ENCODE measurements at regions not wholly inside any gene's neighbourhood (a gene's known extent, or its start where the extent isn't known, plus 50 kb on each side); places are given as distances from the start of the nearest gene placed in this dataset.

GRCh38 chr2:234771980-234772732 is 179.7 kb upstream of the SH3BP4 start:
- TF ChIP-seq MAX (IDR thresholded peaks at IDR 0.05; ENCODE audit: low read depth, low read length) (no peak), ZNF24 (IDR thresholded peaks at IDR 0.05) (no peak), EZH2 (IDR thresholded peaks at IDR 0.05; ENCODE audit: borderline replicate concordance, control insufficient read depth, low read depth, low read length) (no peak), CTCF (IDR thresholded peaks at IDR 0.05 in 2 of 3, conservative IDR thresholded peaks at IDR 0.05 in 1 of 3; ENCODE audit: control insufficient read depth in 2 of 3, extremely low read depth in 1 of 3, insufficient read depth in 1 of 3, low read depth in 3 of 3, low read length in 3 of 3) (no peak), CHD2 (IDR thresholded peaks at IDR 0.05; ENCODE audit: borderline replicate concordance, low read depth, low read length) (no peak), SMAD1 (IDR thresholded peaks at IDR 0.05; ENCODE audit: low read depth, partially characterized antibody) (no peak), EP300 (IDR thresholded peaks at IDR 0.05; ENCODE audit: borderline replicate concordance in 1 of 2, control insufficient read depth in 1 of 2, low read depth in 2 of 2, low read length in 2 of 2) (no peak), IRF5 (IDR thresholded peaks at IDR 0.05; ENCODE audit: borderline replicate concordance) (no peak), EGR1 (IDR thresholded peaks at IDR 0.05; ENCODE audit: borderline replicate concordance in 1 of 2, low read depth in 2 of 2, low read length in 2 of 2) (no peak), POLR2AphosphoS5 (IDR thresholded peaks at IDR 0.05; ENCODE audit: low read length) (no peak), NFIC (IDR thresholded peaks at IDR 0.05; ENCODE audit: low read depth, low read length) (no peak), LARP7 (IDR thresholded peaks at IDR 0.05) (no peak), RAD21 (IDR thresholded peaks at IDR 0.05; ENCODE audit: insufficient read depth, low read depth, low read length) (no peak)
